ENCODE measurements at regions not wholly inside any gene's neighbourhood (a gene's known extent, or its start where the extent isn't known, plus 50 kb on each side); places are given as distances from the start of the nearest gene placed in this dataset.

DNA sequence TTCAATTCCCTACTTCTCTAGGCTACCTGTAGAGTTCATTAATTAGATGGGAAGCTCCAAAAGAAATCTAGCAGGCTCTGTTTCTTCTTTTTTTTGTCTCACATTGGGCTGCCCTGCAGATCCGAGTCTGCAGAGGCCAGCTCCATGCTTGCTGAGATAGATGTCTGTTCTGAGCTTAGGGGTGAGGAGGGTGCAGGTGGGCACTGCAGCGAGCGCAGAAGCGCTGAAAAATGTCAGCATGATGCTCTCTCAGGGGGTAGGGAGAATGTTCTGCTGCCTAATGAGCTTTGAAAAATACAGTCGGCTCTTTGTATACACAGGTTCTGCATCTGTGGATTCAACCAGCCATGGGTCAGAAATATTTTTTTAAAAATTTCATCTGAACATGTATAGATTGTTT lies 56.8 kb upstream of the KCNA3 start:
- no peak for TF ChIP-seq CTCF (conservative IDR thresholded peaks at IDR 0.05; ENCODE audit: low read length)
- H3K4me3 ChIP-seq (ENCODE audit: low read length) = no peak overlapping the region
- no peak for DNase-seq (ENCODE audit: low read depth)

- DNase-seq (ENCODE audit: low read depth) = no peak
- H3K4me3 ChIP-seq (ENCODE audit: low read length) = no peak overlapping the region
- TF ChIP-seq CTCF (conservative IDR thresholded peaks at IDR 0.05; ENCODE audit: low read length) = no peak
Observed at GRCh38 chr1:110728388-110729001, 53.8 kb upstream of the KCNA3 start.

DNA sequence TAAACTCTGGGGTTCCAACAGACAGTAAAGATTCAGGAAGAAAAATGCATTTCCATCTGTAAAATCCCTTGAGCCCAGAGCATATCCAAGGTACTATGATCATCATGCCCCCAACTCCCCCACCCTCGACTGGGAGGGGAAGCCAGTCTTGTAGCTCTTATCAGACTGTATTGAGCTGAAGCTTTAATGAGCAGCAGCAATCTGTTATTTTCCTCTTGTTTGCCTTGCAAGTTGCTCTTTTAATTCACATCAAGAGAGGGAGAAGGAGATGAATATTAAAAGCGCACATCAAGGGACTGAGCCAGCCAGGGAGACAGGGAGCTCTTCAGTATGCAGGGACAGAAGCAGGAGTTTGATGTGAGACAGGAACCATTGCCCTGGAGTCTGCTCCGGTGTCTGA lies 52.5 kb upstream of the KCNA3 start:
- TF ChIP-seq CTCF (conservative IDR thresholded peaks at IDR 0.05; ENCODE audit: low read length) = no peak
- DNase-seq (ENCODE audit: low read depth) = no peak
- H3K4me3 ChIP-seq (ENCODE audit: low read length) = no peak overlapping the region

DNA sequence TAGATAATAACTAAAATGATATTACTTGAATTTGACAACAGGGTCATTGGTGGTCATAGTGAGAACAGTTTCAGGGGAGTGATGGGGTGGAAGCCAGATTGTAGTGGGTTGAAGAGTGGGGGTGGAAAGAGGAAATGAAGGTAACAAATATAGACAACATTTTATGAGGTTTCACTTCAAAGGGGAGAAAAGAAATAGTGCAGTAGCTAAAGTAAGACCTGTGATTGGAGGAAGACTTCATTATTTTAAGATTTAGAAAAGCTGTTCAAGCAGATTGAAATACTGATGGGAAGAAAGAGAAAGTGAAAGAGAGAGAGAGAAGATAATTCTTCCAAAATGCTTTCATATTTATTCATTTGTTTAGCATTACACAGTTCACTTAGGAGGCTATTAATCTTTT lies 52.0 kb upstream of the KCNA3 start:
- H3K4me3 ChIP-seq (ENCODE audit: low read length) = no peak overlapping the region
- no peak for TF ChIP-seq CTCF (conservative IDR thresholded peaks at IDR 0.05; ENCODE audit: low read length)
- DNase-seq (ENCODE audit: low read depth) = no peak

Measured in AG10803 (cell line).